NOMO-1 (cell line): ENCODE measurements at regions not wholly inside any gene's neighbourhood (a gene's known extent, or its start where the extent isn't known, plus 50 kb on each side); places are given as distances from the start of the nearest gene placed in this dataset.
"Not testable (repeated sequence)": the region's sequence is repeated elsewhere in the genome, so short reads cannot be mapped to it uniquely, and the experiment has no call there.

ENCODE experiments used
- DNase-seq, 2 experiments: peaks; one replicate each; lab custom pipeline; 2025; ENCODE audit not compliant: unreplicated experiment in 2 of 2; lab: John Stamatoyannopoulos, UW

DNA sequence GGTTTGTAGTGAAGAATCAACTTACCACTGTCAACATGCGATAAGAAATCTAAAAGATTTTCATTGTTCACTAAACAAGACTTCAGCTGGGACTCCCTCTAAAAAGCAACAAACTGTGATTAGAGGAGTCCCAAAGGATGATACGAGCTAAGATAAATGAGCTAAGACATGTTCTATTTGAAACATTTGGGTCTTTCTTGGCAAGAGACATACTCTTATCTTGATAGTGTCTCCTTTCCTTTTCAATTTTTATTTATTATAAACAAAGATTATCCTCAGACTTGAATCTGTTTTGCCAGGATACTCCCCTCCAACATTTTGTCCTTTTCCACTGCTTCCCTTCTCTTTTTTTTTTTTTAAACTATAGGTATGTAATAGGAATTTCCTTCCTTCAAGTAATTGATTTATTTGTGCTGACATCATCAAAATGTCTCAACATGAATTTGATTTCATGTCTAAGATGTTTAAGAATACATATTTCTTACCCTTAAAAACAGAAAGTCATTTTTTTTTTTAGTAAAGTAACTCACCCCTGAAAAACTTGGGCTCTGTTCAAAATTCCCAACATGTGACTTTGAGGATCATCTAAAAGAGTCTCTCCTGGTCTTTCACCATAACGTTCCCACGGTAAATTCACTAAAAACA lies 158.4 kb upstream of the NRP1 start:
- no peak for DNase-seq

DNA sequence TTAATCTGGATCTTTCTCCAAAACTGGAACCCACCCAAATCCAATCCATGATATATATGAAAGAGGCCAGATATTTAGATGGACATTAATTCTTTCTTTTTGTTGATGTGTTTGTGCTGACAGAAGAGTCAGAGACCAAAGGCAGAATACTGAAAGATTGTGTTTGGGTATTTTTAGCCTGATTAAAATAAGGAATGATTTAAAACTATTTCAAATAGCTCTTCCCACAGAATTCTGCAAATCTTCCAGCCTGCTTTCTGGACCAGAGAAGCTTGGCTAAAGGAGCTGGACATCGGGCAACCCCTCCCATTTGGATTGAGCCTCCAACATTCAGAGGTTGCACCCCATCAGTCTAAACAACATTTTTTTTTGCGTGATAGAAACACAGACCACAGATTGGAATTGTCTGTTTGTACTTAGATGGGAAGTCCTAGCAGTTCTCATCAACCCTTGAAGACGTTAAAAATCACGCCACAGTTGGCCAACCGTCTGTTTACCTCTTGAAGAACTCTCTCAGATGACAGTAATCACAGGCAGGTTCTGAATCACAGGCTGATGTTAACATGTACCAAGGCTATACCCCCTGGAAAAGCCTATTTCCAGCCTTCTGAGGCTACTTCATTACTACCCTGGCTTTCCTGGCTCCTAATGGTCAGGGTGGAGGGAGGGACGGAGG lies 155.2 kb upstream of the NRP1 start:
- DNase-seq = no peak

DNA sequence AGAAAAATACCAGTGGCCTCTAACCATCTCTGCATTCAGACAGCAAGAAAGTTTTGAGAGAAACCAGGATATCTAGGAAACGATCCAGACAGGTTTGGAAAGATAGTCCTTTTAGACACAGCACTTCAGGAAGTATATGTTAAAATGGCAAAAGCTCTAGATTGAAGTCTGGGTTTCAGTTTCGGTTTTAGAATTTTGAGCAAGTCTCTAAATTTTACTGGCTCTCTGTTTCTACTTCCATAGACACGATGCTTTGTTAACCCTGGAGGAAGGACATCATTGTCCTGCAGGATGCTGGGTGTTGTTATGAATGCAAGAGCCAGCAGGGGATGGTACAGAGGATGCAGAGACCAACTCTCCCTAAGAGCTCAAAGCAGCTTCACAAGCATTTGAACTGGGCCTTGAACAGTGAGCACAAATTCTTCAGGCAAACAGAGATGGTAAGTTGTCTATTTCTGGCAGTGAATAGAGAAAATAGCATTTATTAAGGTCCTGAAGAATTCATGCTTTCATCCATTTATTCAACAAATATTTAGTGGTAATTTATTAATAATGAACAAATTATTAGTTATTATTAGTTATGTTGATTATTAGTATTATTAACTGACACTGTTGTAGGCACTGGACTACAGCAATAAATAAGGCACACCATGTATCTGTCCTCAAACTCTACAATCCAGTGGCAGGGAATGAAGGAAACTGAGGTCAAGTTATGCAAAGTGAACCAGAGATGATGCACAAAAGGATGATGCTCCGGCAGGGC lies 152.7 kb upstream of the NRP1 start:
- peak; percentile 17 to 24 for DNase-seq

DNA sequence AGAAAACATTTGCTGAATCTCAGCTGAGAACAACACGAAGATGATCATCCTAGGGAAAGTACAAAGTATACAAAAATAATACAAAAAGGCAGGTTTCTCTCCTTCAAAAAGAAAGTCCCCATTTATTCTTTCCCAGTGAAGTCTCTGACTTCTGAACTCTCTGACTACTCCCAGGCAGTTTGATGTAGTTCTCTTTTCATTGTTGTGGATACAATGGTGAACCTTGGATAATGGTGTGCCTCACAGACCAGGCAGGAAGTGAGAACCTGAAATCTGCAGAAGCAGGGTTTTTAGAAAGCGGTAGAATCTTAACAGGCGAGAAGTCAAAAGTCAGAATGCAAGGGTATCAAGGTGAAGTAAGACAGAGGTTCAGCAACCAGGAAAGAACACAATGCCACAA lies 150.8 kb upstream of the NRP1 start:
- no peak for DNase-seq

DNA sequence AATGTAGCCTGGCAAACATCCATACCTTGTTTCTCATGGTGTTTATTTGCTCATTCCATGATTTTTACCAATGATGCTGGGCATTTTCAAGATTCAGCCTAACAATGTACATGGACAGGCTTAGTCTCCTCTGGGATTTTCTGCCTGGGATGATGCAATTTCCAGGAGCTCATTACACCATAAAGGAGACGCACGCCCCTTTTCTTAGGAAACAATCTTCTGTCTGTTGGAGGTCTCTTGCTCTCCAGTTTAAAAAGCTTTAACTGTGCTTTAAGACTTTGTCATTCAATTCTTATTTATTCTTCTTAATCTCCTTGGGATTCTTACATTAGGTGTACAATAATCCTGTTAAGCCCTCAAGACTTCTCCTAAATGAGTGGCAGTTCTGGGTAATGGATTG lies 150.3 kb upstream of the NRP1 start:
- DNase-seq = no peak

DNA sequence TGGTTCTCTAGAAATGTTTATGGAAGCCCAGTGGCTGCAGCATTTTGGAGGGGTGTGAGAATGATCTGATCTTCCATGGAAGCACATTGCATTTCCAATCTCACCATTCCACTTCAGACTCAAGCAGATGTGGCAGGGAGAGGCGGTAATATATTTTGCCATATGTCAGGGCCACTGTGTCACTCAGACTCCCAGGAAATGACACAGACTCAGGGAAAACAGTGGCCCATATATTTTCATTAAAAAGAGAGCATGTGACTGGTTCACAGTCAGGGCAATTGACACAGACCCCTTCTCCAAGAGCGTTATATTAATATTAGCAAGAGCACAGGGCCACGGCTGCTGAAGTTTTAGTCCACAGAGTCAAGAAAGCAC lies 149.3 kb upstream of the NRP1 start:
- no peak for DNase-seq

DNA sequence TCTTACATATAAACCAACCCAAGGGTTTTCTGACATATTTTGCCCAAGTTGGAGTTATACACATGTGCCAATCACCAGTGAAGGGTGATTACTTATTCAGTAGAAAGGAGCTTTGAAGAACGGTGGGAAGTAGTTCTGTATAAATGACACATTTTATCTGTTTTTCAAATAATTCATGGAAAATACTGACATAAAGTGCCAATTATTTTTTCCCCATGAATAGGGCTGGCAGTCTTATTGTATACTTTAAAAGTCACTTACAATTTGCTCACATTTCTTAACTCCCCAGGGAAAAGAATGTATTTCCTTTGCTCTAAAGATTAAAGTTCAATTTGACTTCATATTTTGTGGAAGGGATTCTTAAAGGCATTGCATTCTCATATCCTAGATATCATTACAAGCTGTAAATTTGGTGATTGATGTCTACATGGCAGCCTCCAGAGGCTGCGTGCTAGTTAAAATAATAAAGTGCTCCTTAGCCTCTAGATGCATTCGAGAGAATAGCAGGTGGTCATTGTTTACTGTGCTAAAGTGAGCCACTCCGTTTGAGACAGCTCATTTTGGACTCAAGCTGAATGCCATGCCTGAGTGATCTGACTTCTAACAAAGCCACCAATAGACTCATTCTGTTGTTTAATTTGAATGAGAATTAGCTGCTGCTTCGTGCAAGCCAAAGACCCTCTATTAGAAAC lies 148.8 kb upstream of the NRP1 start:
- no peak for DNase-seq

DNA sequence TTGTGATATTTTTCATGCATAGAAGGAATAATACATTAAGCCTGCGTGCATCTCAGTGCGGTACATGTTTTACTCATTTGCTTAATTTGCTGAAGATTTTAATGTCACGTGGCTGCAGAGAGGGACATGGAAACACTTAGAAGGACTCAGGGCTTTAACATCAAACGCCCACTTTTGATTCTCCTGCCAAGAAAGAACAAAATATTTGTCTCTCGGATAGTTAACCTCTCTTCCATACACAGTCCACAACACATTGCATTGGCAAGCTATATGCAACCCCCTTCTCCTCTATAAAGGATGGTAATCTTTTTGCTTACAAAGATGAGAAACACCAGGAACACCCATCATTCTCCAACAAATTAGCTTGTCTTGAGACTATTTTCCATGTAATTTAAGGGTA lies 148.0 kb upstream of the NRP1 start:
- no peak for DNase-seq

DNA sequence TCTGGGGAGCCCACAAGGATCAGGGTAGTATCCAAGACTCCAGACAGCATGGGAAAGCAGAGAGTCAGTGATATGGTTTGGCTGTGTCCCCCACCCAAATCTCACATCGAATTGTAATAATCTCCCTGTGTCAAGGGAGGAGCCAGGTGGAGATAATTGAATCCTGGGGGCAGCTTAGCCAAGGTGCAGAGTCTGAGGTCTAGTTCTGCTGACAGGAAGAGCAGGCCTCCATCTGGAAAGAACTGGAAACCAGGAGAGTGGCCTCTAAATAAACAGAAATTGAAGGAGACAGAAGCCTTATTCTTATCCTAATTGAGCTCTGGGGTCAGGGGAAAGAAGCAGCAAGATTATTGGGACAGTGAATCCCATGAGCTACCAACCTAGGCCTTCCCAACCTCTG lies 146.7 kb upstream of the NRP1 start:
- no peak for DNase-seq

DNA sequence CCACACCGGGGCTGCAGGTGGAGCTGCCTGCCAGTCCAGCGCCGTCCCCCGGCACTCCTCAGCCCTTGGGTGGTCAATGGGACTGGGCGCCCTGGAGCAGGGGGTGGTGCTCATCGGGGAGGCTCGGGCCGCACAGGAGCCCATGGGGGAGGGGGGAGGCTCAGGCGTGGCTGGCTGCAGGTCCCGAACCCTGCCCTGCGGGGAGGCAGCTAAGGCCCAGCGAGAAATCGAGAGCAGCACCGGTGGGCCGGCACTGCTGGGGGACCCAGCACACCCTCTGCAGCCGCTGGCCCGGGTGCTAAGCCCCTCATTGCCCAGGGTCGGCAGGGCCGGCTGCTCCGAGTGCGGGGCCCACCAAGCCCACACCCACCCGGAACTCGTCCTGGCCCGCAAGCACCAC lies 145.9 kb upstream of the NRP1 start:
- DNase-seq = not testable (repeated sequence)

DNA sequence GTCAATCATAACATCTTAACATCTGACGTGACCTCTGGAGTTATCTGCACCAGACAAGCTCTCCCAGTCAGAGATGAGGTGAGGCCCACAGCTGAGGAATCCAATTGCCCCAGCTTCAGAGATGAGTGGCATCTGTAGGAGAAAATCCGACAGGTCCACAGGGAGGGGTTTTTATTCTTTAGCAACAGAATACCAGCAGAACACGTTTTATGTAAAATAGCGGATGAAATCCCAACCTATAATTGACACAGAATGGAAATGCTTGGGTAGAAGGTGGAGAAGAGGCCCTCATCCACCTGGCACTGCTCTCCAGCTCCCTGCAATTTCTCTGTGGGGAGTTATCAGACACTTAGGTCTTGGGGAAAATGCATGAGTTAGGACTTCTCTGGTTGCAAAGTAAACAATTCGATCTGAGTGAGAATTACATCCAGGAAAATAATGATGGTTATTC lies 144.2 kb upstream of the NRP1 start:
- DNase-seq = no peak

DNA sequence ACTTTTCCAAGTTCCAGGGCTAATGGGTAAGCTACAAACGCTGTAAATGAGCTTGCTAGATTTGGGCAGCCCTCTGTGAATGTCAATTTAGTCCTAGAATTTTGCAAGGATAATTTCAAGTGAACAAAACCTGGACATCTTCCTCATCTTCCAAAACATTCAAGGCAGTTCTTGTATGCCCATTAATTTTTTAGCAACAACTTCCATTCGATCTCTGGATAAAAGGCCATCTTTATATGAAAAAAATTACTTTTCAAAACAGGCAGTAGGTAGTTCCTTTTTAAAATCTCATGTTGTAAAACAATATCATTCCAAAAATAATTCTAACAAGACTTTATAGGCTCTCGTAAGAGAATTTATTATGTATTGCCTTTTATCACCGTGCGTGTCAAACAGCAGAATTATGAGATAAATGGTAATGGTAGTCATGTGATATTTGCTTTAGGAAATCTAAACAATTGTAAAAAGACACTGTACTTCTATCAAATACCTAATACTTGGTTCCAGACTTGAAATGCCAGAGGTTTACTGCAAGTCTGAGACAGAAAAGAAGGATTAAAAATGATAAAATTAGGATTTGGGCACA lies 143.7 kb upstream of the NRP1 start:
- no peak for DNase-seq

DNA sequence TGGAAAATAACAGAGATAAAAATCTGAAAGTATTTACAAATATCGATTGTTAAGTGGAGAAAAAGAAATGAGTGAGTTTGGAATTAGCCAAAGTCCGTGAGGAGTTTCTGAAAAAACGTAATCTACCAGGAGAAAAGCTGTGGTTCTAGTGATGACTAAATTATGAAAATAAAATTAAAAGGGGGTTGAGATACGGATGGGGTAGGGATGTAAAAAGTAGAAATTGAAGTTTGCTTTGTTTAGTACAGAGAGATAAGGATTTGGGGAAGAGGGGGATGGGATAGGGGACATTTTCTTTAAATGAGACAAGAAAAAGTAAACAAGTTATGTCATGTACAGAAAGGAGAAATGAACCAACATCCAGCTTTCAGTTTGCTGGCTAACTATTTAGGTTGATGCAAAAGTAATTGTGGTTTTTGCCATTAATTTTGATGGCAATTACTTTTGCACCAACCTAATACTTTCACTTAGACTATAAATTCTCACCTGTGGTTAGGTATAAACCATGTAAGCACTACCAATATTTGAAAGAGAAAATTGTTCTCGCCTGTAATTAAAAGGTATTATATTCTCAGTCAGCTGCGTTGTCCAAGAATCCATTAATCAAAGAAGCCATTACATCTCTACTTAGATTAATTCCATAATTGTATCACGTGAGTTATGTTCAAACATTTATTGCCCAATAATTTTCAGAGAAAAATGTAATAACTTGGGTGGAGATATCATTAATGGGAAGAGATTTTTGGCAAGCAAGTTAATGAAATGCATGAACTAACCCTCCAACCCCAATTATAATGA lies 143.0 kb upstream of the NRP1 start:
- no peak for DNase-seq

DNA sequence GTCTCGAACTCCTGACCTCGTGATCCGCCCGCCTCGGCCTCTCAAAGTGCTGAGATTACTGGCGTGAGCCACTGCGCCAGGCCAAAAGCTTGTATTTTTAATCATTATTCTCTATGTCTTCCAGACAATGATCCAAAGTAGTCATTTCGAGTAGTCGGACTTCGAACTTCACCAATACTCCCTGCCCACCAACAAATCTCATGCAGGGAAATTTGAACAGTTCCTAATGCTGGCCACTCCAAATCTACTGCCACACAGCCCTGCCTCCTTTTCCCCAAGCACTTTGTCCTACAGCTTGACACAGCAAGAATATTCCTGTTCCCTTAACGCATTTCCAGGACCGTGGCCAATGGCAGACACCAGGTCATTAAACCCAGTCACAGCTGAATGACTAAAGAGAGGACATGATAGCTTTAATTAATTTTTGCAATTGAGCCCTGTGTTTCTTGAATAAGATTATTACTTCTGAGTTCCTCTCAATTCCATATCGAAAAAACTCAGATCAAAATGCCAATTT lies 142.3 kb upstream of the NRP1 start:
- DNase-seq = no peak

DNA sequence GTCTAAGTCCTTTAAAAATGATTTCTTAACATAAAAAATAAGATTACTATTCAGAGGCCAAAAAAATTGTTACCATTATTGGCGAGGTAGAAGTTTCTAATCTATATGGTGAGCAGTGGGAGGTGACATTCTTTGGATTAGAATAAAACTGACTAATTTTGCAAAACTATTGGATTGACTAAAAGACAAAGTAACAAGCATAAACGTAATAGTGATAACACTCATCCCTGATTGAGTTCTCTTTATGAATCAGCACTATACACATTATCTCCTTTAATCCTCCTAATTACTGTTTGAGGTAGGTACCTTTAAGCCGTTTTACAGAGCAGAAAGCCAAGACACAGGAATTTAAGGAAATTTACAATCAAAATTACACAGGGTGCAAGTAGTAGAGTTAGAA lies 139.2 kb upstream of the NRP1 start:
- no peak for DNase-seq

DNA sequence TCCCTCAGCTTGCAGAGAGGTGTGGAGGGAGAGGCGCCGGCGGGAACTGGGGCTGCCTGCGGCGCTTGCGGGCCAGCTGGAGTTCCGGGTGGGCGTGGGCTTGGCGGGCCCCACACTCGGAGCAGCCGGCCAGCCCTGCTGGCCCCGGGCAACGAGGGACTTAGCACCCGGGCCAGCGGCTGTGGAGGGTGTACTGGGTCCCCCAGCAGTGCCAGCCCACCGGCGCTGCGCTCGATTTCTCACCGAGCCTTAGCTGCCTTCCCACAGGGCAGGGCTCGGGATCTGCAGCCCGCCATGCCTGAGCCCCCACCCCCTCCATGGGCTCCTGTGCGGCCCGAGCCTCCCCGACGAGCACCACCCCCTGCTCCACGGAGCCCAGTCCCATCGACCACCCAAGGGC lies 133.5 kb upstream of the NRP1 start:
- DNase-seq = not testable (repeated sequence)

DNA sequence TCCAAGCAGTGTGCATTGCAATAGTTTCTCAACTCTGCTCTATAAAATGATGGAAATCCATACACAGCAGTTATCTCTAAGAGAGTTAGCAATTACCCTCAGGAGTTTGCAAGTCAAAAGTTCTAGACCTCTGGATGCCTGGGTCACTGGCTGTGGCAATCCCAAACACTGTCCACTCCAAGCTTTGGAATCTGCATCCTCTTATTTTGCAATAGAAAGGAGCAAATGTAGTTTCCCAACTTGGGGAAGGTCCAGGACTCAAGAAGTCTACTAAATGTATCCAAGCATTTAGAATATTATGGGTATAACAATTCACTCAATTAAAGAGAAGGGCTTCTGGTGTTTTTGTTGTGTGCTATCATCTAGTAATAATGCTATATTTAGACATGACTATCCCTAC lies 131.3 kb upstream of the NRP1 start:
- DNase-seq = no peak

DNA sequence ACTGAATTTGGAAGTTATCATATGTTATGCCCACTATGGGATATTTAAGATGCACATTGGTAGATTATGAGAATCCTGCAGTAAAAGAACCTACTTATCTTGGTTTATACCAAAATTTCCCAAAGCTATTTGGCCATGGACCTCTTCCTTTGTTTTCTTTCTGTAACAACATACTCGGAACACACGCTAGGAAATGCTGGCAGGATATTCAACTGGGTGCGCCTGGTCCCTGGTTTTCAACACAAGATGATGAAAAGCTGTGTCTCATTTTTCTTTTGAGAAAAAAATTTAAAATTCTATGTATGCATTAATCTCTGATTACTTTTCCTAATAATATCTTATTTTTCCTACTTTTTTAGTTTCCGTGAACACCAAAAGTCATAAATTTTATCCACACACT lies 128.5 kb upstream of the NRP1 start:
- no peak for DNase-seq

DNA sequence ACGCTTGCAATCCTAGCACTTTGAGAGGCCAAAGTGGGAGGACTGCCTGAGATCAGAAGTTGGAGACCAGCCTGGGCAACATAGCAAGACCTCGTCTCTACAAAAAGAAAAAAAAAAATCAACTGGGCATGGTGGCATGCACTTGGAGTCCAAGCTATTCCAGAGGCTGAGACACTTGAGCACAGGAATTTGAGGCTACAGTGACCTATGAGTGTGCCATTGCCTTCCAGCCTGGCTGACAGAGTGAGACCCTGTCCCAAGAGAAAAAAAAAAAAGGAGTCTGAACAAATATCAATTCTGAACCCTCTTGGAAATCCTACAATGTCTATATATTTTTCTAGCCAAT lies 126.8 kb upstream of the NRP1 start:
- no peak for DNase-seq
